ENCODE measurements at regions not wholly inside any gene's neighbourhood (a gene's known extent, or its start where the extent isn't known, plus 50 kb on each side); places are given as distances from the start of the nearest gene placed in this dataset.

DNA sequence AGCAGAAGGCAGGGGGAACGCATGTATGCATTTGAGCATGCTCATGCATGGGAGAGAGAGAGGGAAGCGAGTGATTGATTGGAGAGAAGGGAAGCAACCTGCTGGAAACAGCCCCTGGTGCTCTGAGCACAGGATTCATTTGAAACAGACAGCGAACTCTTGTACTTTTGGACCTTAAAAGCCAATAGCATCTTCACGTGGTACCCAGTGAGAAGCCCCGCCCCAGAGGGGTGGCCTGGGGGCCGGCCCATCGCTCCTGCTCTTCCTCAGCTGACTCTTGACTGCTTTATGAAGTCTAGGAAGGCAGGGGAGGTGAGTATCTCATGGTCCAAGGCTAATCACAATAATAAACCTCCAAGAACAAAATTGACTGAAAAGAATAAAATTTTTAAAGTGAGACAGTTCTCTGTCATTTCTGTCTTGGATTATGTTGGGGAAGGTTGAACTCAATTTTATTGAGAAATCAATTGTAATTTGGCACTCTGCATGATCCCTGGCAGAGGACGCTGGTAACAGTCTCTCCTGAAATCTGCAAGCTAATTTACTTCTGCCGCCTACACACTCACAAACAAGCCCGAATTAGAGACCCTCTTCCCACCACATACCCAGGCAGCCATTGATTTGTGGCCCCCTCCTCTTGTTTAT, 168.2 kb upstream of the PPARGC1A start:
- DNase-seq (ENCODE audit: low spot score), result no peak

DNA sequence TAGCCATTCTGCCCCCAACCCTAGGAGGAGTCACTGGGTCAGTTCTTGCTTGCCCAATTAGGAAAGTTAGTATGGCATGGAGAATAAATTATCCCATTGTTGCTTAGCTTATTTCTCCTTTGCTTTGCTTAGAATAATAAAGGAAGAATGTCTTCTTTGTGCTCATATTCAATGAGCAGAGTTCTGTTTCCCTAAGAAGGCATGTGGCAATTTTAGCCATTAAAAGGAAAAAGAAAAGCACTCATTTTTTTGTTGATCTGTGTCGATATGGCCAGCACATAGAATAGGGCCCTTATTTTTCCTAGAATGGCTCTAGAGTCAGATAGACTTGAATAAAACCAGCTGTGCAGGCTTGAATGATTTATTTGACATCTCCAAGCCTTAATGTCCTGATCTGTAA, 166.4 kb upstream of the PPARGC1A start:
- no peak for DNase-seq (ENCODE audit: low spot score)

DNA sequence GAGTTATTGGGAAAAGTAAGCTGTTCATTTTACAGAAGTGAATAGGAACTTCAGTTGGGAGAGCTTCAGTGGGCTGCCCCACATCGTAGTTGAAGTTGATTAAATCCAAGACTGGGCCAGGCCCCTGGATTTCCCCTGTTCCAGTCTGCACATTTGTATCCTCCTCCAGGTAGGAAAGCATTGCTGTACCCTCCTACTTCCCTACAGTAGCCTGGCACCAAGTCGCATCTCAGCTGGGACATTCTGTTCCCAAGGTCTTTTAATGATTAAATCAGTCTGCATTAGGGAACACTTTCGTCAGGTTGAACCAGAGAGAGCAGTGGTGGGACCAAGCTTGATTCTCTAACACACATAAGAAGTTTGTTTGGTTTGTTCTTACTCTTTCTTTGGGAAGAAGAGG, 165.8 kb upstream of the PPARGC1A start:
- no peak for DNase-seq (ENCODE audit: low spot score)

DNA sequence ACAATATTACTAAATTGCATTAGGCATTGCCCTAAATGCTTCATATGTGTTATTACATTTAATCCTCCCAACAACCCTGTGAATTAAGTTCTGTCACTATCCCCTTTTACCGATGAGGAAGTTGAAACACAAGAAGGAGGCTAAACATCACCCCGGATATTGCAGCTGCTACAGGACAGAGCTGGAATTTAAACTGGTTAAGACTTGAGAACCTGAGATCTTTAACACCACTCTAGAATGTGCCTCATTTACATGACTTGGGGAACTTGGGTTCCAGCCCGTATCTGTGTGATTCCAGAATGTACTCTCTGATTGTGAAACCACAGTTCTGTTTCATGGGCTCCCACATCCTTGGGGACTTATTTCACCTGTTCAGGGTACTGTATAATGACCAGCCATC, 165.1 kb upstream of the PPARGC1A start:
- no peak for DNase-seq (ENCODE audit: low spot score)

DNA sequence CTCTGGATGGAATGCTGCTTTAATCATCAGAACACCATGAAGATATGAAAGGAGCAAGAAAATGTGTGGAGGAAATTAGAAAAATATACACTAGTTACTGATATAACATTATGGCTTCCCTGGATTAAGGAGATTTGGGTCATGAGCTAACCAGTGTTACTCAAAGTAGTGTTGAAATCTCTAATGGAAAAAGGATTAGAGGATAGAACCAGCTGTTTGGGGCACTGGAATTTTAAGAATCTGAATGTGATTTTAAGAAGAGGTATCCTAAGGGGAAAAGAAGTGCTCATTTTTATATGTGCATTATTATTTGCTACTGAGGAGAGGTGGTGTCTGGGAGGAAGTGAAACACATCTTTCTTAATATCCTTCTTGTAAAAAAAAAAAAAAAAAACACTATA, 164.1 kb upstream of the PPARGC1A start:
- DNase-seq (ENCODE audit: low spot score), result no peak

DNA sequence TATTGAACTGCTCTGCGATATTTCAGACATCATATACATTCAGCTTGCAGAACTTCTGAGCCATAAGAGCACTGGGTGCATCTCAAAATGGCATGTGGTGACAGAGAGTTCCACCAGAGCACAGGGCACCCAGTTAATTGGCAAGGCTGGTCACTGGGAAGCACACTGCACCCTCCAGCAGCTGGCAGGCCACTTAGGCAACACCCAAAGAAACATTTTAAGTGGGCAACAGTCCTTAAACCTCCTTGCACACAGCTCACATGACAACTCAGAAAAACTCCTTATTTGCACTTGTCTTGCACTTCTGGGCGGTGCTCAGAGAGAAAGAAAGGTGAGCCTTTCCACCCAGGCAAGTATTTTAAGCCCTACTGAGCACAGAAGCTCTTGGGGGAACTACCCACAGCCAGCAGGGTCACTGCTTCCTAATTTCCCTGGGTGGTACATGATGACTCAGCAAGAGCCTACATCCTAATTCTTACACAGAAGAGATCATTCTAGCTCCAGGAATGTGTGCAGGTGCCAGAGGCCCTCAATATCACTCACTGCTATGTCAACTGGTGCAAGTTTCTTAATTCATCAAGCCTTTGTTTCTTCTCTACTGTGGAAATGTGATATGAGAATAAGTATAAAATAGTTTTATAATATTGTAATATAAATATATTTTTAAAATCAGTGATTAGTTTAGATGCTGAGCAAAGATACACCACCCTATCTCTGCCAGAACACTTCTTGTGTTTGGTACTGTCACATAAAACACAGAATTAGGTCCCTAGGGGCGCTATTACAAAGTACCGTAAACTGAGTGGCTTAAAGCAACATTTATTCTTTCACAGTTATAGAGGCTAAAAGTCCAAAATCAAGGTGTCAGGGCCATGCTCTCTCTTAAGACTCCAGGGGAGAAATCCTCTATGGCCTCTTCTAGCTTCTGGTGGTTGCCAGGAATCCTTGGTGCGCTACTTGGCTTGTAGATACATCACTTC, 155.1 kb upstream of the PPARGC1A start:
- no peak for DNase-seq (ENCODE audit: low spot score)

DNA sequence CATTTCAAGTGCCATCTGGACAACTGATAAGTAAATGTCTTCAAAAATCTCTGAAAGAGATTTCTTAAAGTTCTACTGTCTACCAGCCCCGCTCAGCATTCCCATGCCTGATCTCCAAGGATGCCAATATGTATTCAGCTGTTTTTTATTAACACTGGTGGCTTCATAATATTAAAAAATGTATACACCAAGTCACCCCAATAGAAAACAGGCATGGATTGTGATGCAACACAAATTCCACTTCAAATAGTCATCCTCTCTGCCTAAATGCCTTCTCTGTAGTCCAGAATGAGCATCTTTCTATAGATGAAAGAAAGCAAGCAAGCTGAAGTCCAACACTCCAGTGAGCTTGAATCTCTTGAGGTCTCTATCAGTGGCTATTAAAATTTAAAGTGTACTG, 152.2 kb upstream of the PPARGC1A start:
- DNase-seq (ENCODE audit: low spot score), result peak; percentile 54

DNA sequence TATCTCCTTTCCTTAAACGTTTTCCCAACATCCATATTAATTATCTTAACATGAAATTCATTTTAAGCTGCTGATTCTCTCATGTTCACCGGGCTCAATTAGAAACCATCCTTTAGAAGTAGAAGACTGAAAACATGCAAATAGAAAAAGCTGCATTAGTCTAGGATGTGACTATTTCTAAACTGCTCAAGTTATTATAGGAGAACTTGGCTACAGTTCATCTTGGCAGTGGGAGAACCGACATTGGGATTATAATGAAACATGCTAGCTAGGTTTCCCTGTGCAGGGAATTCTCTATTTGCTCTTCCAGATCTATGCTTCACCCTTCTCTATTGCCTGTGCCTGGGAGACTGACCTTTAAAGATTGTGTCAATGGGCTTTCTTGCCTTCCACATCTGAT, 151.0 kb upstream of the PPARGC1A start:
- no peak for DNase-seq (ENCODE audit: low spot score)

DNA sequence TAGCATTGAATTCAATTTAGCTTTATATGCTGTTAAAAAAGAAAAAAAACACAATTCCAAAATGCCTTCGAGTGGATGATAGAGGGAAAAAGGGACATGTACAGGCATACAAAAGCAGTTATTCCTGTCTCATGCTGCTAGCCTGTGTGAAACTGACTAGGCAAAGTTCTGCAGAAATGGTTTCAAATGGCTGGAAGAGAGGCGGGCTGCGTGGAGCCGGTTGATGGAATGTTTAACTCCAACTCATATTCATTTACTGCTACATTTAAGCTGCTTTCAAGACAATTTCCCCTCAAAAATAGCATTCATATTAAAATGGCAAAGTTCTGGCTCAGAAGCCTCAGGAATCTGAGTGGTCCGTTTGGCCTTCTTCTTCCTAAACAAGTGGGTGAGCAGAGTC, 143.8 kb upstream of the PPARGC1A start:
- no peak for DNase-seq (ENCODE audit: low spot score)

DNA sequence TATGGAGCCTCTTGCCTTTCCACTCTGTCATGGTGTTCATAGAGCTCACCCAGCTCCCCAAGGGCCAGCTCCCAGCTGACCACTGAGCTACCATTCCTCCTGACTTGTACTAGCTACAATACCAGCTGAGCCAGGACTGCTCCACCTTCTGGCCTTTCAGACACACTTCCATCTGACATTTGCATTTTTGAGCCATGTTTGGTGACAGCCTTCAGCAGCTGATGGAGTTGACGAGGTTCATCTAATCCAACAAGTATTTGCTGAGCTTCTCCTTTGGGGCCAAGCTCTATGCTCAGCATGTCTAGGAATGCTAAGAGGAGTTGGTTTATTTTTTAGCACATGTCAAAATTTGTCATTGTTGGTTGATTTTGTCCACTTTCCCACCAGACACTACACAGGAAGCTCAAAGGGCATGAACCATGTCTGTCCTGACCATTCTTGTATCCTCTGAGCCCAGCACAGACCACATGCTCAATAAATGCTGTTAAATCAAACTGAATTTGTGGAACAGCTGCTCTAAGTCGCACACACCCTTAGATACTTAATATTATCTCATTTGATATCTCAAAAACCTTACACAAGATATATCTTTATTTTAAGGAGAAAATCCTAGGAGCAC, 142.6 kb upstream of the PPARGC1A start:
- DNase-seq (ENCODE audit: low spot score), result no peak

DNA sequence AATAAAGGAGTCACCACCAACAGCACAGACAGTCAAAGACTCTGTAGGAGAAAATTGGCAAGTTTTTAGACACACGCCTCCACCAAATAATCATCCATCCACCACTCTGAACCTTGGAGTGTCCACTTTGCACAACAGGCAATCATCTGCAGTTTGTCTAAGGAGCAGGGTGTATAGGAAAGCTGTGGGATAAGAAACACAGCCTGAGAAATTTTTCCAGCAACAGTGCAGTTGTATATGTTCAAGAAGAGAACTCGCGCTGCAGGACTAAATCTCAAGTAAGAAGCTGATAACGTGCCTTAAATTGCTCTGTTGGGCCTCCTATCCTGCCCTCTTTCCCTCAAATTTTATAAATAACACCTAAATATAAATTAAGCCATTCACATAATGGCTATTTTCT, 136.7 kb upstream of the PPARGC1A start:
- DNase-seq (ENCODE audit: low spot score), result no peak

DNA sequence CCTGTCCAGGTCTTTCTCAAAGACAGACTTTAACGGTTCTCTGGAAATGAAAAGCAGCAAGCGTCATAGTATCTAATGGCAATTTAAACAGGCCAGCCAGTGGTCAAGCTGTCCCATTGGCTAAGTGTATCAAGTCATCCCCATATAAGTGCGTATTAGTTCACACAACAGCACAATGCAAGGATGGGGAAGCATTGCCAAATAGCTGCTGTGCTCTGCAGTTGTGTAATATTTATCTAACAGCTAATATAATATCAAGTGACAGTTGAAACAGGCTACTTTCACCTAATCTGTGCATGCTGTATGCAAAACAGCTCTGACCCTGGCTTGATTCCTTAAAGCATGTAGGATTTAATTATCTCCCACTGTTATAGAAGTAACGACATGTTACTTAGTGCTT, 134.8 kb upstream of the PPARGC1A start:
- DNase-seq (ENCODE audit: low spot score), result no peak

DNA sequence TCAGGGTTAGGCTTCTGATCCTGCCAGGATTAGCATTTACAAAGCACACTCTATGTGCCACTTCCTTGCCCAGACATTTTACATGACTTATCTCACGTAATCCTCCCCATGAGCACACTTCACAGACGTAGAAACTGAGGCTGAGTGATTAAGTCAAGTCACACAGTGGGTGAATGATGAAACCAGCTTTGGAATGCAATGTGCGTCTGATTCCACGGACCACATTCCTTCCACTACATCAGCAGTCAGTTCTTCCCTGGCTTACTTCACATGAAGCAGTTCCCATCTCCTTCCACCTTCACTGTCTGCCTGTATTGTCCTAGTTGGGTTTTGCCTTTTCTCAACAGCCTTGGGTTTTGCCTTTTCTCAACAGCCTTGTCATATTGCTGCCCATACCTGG, 134.3 kb upstream of the PPARGC1A start:
- DNase-seq (ENCODE audit: low spot score), result no peak

DNA sequence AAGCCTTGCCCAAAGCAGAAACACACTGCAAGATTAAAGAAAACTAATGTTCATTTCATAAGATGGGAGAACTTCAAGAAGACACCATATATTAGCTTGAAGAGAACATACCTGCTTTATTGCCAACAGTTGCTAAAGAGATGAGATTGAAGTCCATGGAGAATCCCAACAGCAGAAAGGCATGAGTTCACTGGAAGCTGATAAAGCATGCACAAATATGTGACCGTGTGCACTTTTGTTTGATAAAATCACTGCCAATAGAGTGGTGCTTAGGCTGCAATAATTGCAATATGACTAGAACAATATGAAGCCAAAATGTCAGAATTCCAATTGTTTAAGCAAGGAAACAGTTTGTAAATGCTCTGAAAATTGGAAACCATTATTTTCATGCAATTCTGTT, 125.9 kb upstream of the PPARGC1A start:
- DNase-seq (ENCODE audit: low spot score), result no peak

DNA sequence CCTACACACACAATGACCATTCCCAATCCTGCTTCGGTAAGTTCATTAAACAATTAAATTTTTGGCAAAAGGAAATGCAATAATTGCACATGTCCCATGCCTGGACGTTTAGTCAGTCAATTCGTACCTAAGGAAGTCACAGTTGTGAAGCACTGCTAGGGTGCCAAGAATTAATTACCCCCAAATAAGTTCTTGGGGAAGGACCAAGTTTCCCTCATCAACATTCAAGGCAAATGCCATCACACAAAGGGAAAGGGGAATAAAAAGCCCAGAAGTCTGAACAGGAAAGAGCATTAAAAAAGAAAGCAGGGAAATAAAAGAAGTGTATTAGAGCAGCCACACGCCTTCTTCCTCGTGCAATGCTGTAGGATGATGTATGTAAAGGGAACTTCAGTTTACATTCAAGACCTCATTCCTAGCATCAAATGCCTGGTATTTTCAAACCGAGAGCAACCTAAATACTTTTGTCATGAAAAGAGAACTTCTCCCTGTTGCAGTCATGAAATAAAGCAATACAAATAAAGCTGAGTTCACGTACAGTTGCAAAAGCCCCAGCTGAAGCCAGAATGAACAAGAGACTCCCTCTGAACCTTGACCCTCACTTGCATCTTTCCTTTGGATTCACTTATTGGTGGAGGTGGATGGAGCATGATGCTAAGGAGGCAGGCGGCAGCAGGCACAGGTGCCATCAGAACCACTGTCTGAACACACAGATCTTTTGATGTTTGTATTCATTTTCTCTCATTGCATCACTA, 124.0 kb upstream of the PPARGC1A start:
- DNase-seq (ENCODE audit: low spot score), result no peak

DNA sequence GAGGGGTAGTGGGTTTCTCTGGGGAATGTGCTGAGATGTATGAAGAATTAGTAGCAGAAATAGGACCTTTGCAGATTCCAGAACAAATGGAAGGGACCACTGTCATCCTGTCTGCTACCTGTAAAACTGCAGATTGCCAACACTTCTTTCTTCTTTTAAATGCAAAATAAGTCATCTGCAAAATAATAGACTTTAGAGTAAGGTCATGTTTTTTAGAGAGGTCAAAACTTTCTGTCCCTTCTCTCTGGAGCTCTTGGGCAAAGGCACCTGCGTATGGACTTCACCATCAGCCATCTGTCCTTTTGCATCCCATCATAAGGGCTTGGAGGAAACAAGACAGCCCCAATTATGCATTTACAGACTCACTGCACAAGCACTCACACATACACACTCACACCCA, 121.1 kb upstream of the PPARGC1A start:
- no peak for DNase-seq (ENCODE audit: low spot score)

DNA sequence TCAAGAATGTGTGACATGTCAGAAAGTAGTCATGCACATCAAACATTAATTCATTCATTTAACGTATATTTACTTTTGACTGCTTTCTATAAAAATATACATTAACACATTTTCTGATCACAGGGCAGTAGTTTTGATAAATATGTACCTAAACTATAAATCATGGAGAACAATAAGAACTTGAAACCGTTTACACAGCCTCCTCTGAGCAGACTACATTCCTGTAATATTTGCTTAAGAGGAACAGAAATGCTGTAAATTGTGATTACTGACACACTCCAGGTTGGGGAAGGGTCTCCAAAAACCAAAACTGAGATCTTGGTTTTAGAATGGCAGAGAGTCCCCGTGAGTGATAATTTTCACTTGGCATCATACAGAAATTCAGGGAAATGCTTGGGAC, 120.7 kb upstream of the PPARGC1A start:
- DNase-seq (ENCODE audit: low spot score), result no peak

DNA sequence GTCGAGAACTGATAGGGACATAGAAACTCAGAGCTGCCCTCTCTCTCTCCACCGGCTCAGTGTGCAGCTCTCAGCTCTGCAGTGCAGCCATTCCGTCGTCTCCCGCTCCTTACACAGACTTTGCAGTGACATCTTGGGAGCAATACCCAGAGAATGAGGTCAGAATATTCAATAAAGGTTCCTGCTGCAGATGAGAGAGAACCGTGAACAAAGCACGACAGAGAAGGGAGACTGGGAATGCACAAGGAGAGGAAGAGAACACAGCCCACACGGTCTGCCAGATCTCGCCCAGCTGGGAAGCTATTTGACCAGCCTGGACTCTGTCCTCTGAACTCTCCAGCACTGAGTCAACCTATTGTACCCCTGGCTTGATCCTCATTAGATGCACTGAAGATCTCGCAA, 118.0 kb upstream of the PPARGC1A start:
- DNase-seq (ENCODE audit: low spot score), result no peak

DNA sequence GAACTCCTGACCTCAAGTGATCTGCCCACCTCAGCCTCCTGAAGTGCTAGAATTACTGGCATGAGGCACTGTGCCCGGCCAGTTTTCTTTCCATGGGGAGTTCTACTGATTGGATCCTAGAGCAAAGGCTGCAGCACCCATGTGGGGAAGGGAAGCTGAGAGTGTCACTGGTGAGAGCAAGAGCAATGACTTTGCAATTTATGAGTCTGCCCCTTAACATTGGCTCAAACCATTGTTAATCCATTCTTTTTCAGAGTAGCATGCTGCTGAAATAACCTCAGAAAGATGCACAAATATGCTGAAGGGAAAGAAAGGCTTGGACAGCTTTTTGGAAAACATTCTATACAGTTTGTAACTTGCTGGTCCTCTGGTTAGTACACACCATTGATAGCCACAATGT, 116.4 kb upstream of the PPARGC1A start:
- DNase-seq (ENCODE audit: low spot score), result no peak

DNA sequence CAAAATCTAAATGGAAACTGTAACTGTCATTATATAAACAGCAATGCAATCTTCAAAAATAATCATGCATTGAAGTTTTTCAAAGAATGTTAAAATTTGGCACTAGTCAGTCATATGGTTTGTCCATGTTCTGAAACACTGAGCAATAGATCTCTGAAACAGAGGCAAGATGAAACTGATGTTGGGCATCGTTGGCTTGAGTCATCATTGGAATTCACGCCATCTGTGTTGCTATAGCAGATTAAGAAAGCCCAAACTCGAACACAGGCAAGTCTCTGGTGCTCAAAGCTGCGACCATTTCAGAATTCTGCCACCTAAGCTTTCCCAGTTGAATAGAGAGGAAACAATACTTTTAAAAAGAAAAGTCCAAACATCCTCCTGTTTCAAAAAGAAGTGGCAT, 114.1 kb upstream of the PPARGC1A start:
- DNase-seq (ENCODE audit: low spot score), result no peak

DNA sequence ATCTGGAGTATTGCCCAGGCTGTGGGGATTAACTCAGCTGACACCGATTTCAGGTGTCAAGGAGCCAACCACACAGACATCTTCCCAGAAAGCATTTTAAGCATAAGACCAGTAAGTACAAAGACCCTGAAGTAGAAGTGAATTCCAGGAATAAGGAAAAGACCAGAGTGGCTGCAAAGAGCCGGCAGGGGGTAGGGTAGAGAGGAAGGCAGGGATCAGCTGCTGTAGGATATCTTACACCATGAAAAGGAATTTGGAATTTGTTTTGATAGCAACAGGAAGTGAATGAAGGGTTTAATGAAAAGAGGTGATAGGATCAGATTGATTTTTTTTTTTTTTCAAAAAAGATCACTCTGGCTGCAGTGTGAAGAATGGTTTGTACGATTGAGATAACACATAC, 113.6 kb upstream of the PPARGC1A start:
- no peak for DNase-seq (ENCODE audit: low spot score)

DNA sequence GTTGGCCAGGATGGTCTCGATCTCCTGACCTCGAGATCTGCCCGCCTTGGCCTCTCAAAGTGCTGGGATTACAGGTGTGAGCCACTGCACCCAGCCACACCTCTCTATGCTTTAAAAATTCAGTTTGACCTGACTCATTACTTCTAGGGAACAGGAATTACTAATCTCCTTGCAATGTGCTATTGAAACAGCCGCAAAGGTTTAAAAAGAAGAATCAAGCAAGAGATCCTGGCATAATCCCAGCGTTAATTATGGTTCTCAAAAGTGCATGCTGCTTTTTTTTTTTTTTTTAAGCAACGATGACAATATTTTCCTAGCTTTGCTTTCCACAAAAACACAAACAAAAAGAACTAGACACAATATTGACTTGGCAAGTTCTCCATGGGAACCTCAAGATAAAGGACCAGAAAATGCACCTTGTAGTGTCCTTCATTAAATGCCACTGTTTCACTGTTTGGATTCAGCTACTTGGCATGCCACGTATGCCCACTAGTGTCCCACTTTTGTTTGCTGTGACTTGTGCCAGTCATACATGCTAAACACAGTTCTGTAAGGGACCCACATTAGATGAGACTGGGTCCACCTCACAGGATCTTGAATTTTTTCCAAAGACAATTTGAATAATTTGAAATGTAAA, 112.6 kb upstream of the PPARGC1A start:
- DNase-seq (ENCODE audit: low spot score), result no peak

Data from GM03348 (cell line).